HG02885 (cell line): ENCODE measurements at regions not wholly inside any gene's neighbourhood (a gene's known extent, or its start where the extent isn't known, plus 50 kb on each side); places are given as distances from the start of the nearest gene placed in this dataset.
"Not testable (repeated sequence)": the region's sequence is repeated elsewhere in the genome, so short reads cannot be mapped to it uniquely, and the experiment has no call there.

ENCODE experiments used
- ATAC-seq: cut with Tn5 transposase; IDR thresholded peaks from one replicate; pipeline ENCODE4 v1.9.1; 2021; ENCODE audit warnings: mild to moderate bottlenecking; ENCODE audit not compliant: unreplicated experiment, poor library complexity

- no peak for ATAC-seq
Observed at GRCh38 chr6:134795001-134795400, 154.9 kb downstream of the ALDH8A1 start.

GRCh38 chr6:134791243-134791843 is 158.6 kb downstream of the ALDH8A1 start:
- not testable (repeated sequence) for ATAC-seq

DNA sequence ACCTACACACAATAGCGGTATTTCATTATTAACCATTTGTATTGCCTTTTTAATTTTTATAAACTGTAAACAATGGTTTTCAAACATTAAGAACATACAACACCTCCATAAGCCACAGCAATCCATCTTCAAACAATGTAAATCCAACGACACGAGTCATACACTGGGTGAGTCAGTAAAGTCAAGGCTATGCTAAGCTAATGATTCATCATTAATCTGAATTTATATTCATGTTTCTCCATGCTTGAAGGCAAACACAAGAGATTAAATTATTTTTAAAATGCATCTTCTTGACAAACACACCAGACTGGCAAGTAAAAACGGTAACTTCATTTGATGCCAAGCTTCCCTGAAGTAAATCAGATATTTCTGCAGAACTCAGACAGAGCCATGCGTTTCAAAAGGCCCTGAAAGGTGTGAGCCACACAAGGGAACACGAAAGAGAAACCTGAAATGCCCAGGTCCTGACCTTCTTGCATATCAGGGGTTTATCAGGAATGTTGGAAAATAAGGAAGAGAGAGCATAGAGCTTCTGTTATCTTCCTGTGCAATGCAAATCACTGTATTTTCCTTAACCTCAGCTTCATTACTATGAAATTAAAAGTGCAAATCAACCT is 162.5 kb downstream of the ALDH8A1 start:
- ATAC-seq: no peak

DNA sequence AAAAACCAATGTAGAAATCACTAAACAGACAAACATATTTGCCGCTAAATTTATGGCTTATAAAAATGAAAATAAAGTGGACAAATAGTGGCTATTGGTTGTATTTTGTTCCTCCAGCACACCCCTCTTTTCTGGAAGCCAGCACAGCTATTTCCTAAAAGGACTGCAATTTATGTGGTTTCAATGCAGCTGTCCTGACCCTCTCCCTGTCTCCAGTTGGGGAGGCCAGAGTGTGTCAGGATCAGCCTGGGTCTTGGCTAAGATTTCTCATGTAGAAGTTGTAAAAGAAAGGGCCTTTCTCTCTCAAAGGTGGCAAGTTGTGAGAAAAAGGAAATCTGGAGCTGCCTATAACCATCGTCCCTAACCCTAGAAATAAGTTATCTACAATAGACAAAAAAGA is 165.6 kb downstream of the ALDH8A1 start:
- ATAC-seq: no peak

DNA sequence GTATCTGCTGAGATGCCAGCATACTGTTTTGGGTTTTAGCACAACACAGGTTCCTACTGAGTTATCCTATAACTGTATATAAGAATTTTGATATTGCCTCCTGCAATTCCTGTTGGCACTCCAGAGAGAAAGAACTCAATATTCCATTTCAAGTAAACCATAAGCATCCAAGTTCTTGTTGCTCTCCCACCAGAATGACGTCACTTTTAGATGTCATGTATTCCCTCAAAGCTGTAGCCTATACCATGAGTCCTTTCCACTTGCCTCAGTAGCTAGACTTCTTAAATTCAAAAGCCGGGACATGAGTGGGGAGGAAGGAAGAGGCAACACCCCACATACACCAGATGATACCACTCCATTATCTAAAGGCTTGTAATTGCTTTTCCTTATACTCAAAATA is 171.5 kb downstream of the ALDH8A1 start:
- no peak for ATAC-seq

- ATAC-seq: no peak
Observed at GRCh38 chr6:134774201-134774638, 175.7 kb downstream of the ALDH8A1 start.

- ATAC-seq: no peak
Observed at GRCh38 chr6:134772671-134773360, 177.1 kb downstream of the ALDH8A1 start.

- ATAC-seq: no peak
Observed at GRCh38 chr6:134768931-134769330, 181.0 kb downstream of the ALDH8A1 start.

- ATAC-seq: no peak
Observed at GRCh38 chr6:134766497-134766896, 183.4 kb downstream of the ALDH8A1 start.

DNA sequence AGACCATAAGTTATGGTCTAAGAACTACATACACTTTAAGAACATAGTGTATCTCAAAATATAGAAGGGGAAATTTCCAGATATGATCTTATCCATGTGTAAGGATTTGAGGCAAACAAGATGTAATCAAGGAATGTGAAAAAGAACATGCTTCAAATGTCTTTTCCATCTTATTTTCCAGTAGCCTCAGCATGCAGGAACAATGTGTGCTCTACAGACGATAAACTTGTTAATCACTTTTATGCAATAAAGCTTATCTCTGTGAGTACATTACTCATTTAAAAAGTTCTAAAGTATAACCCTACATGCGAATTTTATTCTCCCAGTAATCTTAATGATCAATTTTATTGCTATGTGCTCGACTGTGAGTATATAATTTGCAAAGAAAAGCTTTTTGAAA is 185.2 kb downstream of the ALDH8A1 start:
- ATAC-seq: no peak

GRCh38 chr6:134763575-134763974 is 186.3 kb downstream of the ALDH8A1 start:
- ATAC-seq: not testable (repeated sequence)

DNA sequence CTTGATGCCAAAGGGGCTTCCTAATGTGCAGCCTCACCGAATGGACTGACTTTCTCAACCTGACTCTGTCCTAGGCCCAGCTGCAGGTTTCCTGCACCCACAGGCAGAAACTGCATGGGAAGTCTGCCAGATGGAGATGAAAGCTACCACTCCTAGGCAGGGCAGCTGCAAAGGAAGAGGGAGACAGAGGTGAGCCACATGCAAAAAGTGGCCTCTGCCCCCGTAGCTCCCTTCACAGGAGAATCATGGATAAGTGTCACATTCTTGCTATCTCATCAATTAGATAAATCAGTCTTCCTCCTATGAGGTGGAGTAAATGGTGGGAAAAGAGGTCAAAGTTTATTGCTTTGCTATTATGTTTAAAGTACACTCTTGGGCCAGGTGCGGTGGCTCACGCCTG is 191.3 kb downstream of the ALDH8A1 start:
- ATAC-seq: no peak

DNA sequence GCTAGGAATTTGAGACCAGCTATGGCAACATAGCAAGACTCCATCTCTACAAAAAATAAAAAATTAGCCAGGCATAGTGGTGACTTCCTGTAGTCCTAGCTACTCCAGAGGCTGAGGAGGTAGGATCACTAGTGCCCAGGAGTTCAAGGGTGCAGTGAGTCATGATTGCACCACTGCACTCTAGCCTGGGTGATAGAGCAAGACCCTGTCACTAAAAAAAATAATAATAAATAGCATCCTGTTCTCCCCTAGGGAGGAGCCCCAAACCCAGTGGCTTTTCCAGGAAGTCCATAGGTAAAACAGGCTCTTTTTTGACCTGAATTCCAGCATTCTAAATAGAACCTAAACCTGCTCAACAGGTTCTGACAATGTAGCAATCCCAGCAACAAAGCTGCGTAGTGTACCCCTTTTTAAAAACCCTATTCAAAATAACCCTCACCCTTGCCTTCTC is 192.0 kb downstream of the ALDH8A1 start:
- ATAC-seq: no peak

- ATAC-seq: no peak
Observed at GRCh38 chr6:134756374-134757025, 193.4 kb downstream of the ALDH8A1 start.

DNA sequence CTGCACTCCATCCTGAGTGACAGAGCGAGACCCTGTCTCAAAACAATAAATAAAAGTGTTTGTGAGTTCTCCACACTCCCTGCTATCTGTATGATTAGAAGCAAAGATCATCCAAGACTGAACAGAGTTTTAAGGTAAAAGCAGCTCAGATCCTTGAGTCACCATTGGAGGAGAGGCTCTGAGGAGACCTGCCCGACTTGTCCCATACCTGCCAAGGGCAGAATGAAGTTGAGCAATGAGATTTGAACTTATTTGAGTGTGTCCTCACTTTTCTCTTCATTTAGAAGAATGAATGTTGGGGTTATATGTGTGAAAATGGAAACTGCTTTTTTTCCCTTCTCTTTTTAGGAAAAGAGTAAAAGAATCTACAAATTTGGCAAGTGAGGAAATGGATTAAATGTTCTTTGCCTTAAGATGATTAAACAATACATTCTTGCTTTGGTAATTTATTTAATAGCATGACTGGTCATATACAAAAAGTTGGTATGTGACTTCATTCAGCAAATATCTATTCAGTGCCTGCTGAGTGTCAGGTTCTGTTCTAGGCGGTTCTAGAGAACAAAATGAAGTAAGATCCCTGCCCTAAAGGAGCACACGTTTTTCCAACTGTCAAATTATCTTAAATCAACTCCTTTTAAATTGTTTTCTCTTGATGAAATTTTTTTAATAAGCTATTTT is 195.7 kb downstream of the ALDH8A1 start:
- no peak for ATAC-seq

GRCh38 chr6:134753001-134753400 is 196.9 kb downstream of the ALDH8A1 start:
- ATAC-seq: no peak

DNA sequence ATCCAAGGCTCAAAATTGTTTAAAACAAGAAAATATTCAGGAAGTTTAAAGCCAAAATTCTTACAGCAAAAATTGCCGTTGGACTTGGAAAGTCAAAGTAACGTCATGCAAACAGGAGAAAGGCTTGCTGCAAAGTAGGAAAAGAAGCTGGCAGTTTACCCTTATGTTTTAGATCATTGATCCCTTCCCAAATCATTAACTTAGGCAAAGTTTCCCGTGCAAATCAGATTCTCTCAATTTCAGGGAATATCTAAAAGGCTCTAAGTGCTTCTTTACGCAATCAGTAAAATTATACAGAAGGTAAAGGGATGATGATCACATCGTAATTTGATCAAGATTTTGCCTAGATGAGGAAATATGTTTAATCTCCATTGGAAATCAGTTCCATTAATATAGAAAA is 197.5 kb downstream of the ALDH8A1 start:
- no peak for ATAC-seq

GRCh38 chr6:134750669-134751068 is 199.2 kb downstream of the ALDH8A1 start:
- no peak for ATAC-seq

DNA sequence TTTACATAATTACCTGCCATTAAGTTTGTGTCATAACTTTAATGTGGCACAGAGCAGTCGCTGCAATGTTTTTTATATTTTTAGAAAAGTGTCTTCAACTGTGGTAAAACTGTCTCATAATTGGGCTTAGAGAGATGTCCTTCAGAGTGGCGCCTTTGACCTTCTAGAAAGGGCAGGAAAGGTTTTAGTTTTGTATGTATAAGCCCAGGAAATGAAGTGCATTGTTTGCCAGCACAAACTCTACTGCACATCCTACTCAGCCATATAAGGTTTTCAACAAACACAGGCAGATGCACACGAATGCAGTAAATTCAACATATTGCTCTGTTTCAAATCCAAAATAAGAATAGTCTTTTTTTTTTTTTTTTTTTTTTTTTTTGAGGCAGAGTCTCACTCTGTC is 201.4 kb downstream of the ALDH8A1 start:
- no peak for ATAC-seq

DNA sequence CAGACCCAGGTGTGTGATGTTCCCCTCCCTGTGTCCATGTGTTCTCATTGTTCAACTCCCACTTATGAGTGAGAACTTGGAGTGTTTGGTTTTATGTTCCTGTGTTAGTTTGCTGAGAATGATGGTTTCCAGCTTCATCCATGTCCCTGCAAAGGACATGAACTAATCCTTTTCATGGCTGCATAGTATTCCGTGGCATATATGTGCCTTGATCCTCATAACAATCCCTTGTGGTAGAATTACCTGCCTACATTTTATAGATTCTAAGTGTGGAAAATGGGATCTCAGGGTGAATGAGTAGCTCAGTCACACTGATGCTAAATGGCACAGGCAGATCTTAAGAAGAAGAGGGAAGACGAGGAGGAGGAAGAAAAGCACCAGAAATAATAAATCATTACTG is 202.7 kb downstream of the ALDH8A1 start:
- ATAC-seq: not testable (repeated sequence)

DNA sequence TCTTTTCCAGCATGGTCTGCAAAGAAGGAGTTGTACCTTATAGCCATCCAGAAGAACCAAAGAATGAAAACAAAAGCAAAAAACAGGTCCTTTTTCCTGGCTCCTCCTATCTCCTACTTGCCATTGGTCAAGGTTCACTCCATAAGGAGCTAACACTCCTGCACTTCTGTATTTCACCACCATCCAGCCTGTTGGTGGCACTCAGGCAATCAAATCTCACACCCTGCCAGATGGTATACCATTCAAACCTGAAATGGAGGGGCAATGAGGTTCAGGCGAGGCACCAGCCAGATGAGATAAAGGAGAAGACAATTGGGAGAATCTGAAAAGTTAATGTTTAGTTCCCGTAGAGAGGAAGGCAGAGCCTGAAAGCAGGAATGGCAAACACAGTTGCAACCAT is 203.8 kb downstream of the ALDH8A1 start:
- ATAC-seq: no peak
